Astrocyte (in vitro differentiated cells and primary cell): ENCODE measurements at regions not wholly inside any gene's neighbourhood (a gene's known extent, or its start where the extent isn't known, plus 50 kb on each side); places are given as distances from the start of the nearest gene placed in this dataset.

Source experiments
- EZH2 ChIP-seq: IDR thresholded peaks from 2 replicates; pipeline ENCODE4 v1.6.1; 2012; ENCODE audit warnings: mild to moderate bottlenecking, low read length, inconsistent platforms; ENCODE audit not compliant: insufficient read depth
- TF ChIP-seq, protein P1 (sequence below): IDR thresholded peaks from 2 replicates; pipeline ENCODE4 v1.5.1; 2011; ENCODE audit warnings: low read depth, mild to moderate bottlenecking, inconsistent platforms, low read length, moderate library complexity; ENCODE audit not compliant: insufficient read depth

GRCh38 chr3:106482451-106482850, 613.6 kb upstream of the CBLB start:
- TF ChIP-seq, protein P1, sequence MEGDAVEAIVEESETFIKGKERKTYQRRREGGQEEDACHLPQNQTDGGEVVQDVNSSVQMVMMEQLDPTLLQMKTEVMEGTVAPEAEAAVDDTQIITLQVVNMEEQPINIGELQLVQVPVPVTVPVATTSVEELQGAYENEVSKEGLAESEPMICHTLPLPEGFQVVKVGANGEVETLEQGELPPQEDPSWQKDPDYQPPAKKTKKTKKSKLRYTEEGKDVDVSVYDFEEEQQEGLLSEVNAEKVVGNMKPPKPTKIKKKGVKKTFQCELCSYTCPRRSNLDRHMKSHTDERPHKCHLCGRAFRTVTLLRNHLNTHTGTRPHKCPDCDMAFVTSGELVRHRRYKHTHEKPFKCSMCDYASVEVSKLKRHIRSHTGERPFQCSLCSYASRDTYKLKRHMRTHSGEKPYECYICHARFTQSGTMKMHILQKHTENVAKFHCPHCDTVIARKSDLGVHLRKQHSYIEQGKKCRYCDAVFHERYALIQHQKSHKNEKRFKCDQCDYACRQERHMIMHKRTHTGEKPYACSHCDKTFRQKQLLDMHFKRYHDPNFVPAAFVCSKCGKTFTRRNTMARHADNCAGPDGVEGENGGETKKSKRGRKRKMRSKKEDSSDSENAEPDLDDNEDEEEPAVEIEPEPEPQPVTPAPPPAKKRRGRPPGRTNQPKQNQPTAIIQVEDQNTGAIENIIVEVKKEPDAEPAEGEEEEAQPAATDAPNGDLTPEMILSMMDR, result no peak
- no peak for TF ChIP-seq EZH2
